Epidermal melanocyte (primary cell): ENCODE measurements at regions not wholly inside any gene's neighbourhood (a gene's known extent, or its start where the extent isn't known, plus 50 kb on each side); places are given as distances from the start of the nearest gene placed in this dataset.

Experiments used
- DNase-seq: peaks from one replicate; pipeline ENCODE4 v3.0.0; 2011; ENCODE audit warnings: low spot score; ENCODE audit not compliant: insufficient read length

- DNase-seq, result no peak
These were observed 147.6 kb upstream of the SETBP1 start for GRCh38 chr18:44533071-44533470.

- DNase-seq, result peak; percentile 23
These were observed 144.6 kb upstream of the SETBP1 start for GRCh38 chr18:44536046-44536445.

GRCh38 chr18:44536619-44537018 is 144.1 kb upstream of the SETBP1 start:
- DNase-seq, result no peak

DNA sequence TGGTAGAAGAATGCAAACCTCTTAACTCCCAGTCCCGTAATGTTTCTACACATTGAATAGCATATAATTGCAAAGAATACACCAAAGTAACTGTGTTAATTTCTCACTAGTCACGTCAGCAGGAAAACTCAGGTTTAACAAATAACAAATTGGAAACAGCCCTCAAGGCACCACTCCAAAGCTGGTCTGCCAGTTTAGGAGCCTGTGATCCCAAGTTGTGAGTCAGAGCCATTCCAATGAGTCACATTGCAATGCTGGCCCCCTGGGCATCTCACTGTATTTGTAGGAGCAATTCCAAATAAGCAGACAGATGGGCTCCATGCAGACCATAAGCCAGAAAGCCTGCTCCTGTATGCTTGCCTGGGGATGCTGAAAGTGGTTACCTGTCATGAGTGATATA is 143.2 kb upstream of the SETBP1 start:
- DNase-seq, result peak; percentile 45

DNA sequence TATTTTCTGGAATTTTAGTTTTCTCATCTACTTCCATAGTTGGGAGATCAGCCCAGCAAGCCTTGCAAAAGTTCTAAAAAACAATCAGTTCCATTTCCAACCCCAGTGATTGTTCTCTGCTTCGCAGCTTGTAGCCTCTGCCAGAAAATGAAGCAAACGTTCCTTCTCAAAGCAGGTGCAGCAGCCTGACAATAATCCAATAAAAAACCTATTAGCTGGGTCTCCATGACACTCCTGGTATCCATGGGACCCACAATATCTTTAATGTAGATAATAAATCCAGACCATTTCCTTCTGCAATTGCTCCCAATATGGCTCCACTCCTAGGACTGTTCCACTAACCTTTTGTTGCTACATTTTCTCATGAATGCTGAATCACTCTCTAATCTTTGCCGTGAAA is 140.8 kb upstream of the SETBP1 start:
- no peak for DNase-seq

- no peak for DNase-seq
These were observed 139.5 kb upstream of the SETBP1 start for GRCh38 chr18:44541159-44541558.

DNA sequence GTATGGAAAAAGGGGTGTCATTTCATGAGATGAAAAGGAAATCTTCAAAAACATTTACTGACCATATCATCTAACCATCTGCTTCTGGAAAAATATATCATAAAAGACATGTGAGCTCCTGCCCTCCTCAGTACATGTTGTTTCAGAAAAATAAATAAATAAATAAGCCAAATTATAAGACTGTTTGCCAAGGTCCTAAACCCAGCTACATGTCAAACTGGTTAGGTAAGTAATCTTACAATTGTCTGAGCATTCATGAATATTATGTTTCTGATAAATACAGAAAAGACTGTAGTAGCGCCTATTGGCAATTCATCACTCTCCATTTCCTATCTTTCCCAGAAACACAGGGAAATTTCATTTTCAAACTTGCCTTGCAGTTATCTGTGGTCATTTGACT is 138.9 kb upstream of the SETBP1 start:
- DNase-seq, result no peak

DNA sequence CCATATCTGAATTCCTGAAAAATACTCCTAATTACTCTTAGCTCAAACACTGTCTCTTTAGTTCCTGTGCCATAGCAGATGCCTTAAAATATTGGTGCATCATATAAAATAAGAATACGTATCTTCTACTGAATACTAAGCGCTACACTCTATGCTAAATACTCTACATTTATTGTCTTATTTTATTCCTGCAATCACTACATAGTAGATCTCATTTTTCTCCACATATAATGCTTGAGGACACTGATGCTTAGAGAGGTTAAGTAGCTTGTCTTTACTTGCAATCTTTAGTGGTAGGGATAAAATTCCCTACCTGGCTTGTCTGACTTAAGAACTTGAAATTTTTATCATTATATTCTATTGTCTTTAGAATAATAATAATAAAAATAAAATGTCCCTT is 137.3 kb upstream of the SETBP1 start:
- DNase-seq, result no peak

GRCh38 chr18:44545359-44545985 is 135.2 kb upstream of the SETBP1 start:
- no peak for DNase-seq

DNA sequence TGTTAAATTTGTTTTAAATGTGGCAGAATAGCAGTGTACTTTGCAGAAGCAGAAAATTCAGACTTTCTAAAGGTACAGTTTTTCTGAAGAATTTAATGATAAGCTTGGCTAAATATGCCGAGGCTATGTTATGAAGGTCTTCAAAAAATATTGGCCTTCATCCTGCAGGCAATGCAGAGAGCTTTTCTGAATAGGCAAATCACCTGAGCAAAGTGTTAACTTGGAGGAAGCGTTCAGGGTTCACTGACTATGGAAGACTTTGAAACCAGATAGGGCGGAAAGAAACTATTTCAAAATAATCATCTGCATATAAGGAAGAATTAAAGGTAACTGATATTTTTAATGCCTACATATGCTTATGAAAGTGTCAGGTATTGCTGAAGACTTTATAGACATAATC is 133.7 kb upstream of the SETBP1 start:
- DNase-seq, result no peak

DNA sequence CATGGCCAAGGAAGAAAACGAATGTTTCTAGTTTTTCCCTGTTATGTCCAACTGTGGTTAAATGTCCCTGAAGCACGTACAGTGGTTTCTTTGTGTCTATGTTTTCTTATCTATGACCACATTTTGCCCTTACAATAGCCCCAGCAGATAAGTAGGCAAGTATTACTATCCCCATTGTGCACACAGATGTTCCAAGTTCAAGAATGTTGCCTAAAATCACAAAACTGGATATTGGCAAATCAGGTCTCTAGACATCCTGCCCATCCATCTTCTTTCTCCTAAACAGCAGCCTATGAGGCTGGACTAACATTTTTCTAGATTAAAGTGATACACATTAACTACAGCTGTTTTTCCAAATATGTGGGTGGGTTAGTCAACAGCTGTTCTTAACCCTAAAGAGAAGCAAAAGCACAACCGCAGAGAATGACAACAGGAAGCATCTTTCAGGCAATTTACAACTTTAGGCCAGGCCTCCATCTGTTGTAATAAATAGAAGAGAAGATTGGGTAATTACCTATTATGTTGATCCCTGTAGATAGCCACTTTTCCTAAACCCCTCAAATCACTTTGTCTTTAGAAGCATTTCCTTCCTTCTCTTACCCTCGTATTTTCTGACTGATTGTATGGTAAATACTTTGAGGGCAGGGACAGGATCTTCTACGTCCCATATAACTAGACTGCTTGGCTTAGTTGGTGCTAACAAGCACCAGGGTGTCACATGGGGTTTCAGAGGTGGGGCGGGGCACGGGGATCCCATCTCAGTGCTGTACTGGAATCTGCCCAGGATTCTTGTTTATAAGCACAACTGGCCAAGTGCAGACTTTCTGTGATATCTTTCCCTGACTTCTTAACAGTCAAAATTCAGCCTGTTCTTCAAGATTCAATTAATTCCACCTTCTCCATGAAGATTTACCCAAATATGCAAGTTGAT is 132.1 kb upstream of the SETBP1 start:
- DNase-seq, result peak; percentile 28

DNA sequence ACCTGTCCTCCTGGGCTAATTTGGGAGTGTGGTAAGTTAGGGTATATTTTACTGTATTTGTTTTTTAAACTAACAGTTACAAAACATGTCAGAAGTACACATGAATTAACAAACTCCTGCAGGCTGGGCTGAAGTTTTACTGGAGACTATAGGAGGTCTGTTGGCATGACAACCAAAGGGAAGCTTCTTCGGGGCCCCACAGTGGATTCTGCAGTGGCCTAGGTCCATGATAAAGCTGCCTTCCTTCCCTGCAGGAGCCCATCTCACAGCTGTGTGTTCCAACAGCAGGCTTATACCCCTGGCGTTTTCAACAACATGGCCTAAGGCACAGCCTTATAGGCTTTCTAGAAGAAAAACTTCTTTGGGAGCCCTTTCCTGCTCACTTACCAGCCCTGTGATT is 128.0 kb upstream of the SETBP1 start:
- DNase-seq, result no peak

DNA sequence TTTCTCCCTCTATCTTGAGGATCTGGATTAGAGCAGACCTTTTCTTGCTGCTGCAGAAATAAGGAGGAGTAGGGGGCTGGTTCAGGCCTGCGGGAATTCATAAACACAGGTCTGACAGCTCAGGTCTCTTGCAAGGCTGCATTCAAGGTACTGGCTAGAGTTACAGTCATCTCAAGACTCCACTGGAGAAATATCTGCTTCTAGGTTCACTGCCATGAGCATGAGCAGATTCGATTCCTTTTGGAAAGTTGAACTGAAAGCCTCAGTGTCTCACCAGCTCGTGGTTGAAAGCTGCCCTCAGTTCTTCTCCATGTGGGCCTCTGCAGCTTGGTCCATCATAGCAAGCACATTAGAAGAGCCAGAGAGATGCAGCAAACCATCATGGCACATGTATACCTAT is 124.4 kb upstream of the SETBP1 start:
- DNase-seq, result no peak

GRCh38 chr18:44557616-44558151 is 123.0 kb upstream of the SETBP1 start:
- DNase-seq, result no peak

- no peak for DNase-seq
These were observed 121.9 kb upstream of the SETBP1 start for GRCh38 chr18:44558767-44559166.

DNA sequence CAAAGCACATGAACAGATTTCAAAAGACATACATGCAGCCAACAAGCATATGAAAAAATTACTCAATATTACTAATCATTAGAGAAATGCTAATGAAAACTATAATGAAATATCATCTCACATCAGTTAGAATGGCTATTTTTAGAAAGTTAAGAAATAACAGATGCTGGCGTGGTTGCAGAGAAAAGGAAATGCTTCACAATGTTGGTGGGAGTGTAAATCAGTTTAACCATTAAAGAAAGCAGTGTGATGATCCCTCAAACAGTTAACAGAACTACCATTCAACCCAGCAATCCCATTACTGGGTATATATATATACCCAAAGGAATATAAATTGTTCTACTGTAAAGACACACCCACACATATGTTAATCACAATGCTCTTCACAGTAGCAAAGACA is 117.7 kb upstream of the SETBP1 start:
- no peak for DNase-seq

- peak; percentile 22 for DNase-seq
These were observed 115.8 kb upstream of the SETBP1 start for GRCh38 chr18:44564922-44565321.

- no peak for DNase-seq
These were observed 112.3 kb upstream of the SETBP1 start for GRCh38 chr18:44568342-44568741.

GRCh38 chr18:44568986-44569385 is 111.7 kb upstream of the SETBP1 start:
- no peak for DNase-seq

GRCh38 chr18:44569391-44570055 is 111.2 kb upstream of the SETBP1 start:
- DNase-seq, result no peak

DNA sequence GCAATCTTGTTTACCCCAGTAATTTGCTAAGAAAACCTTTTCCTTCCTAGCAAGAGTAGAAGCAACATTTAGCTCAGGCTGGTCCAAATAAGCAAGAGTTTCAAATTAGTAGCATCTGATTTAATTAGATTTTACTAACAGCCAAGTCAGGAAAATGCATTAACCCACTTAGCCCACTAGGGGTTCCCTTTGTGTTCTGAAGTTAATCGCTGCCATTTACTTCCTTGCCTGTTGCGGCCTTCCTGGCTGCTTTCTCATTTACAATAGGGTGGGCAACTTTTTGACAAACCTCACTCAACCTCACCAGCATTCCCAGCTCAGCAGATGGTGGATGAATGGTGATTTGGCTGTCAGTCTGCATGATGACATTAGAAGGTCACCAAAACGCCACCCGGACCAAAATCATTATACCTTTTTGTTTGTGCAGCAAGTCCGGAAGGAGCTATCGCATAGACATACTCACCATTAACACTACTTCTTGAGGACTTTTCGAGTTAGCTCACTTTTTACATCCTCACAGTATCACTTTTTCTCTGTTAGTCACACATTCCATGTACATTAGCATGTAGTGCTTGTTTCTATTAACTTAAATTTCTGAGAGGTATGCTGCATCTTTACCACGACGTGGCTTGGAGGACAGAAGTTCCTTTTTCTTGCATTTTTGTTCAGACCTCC is 101.5 kb upstream of the SETBP1 start:
- no peak for DNase-seq

GRCh38 chr18:44579745-44580144 is 100.9 kb upstream of the SETBP1 start:
- DNase-seq, result no peak
